Fibroblast of villous mesenchyme (primary cell): ENCODE measurements at regions not wholly inside any gene's neighbourhood (a gene's known extent, or its start where the extent isn't known, plus 50 kb on each side); places are given as distances from the start of the nearest gene placed in this dataset.

Source experiments
- DNase-seq: peaks from one replicate; pipeline ENCODE4 v3.0.0-alpha.2; 2010; ENCODE audit warnings: low read depth
- H3K4me3 ChIP-seq: 2 replicates; pipeline ENCODE4 v1.5.1; 2011; ENCODE audit warnings: low read depth, mild to moderate bottlenecking, low read length
- CTCF ChIP-seq: IDR thresholded peaks from 2 replicates; pipeline ENCODE4 v1.5.1; 2012; ENCODE audit warnings: low read depth, mild to moderate bottlenecking, low read length; ENCODE audit not compliant: insufficient read depth

GRCh38 chrX:65034668-65035445 lies 58.6 kb upstream of the ZC4H2 start, which contains the start of gene ZC3H12B:
Gene ZC3H12B, plus strand, starts transcription at chrX:65034826.
- H3K4me3 ChIP-seq = peak within 1 kb of the TSS; percentile 46
- DNase-seq = peak; percentile 56
- TF ChIP-seq CTCF = peak; percentile 15

GRCh38 chrX:65034292-65034667 lies 58.0 kb upstream of the ZC4H2 start:
- H3K4me3 ChIP-seq = peak overlapping the region; percentile 46
- no peak for DNase-seq
- TF ChIP-seq CTCF = no peak
